ENCODE measurements at regions not wholly inside any gene's neighbourhood (a gene's known extent, or its start where the extent isn't known, plus 50 kb on each side); places are given as distances from the start of the nearest gene placed in this dataset.

DNA sequence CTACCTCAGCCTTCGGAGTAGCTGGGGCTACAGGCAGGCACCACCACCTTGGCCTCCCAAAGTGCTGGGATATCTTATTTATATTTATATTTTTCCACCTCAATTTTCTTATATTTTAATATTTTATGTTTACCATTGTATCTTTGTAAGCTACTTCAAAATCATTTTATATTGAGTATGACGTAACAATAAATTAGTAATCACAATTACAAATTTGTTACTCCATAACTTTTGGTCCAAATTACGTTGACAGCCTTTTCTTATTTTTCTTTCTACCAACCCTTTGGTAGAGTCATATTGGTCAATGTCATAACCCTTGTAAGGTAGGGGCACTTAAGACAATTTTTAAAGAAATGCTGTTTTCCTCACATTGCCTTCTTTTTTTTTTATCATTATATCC, 104.0 kb upstream of the H2AZ1 start:
- no peak overlapping the region for H3K4me3 ChIP-seq (ENCODE audit: low read depth, low read length)
- TF ChIP-seq, protein P1, sequence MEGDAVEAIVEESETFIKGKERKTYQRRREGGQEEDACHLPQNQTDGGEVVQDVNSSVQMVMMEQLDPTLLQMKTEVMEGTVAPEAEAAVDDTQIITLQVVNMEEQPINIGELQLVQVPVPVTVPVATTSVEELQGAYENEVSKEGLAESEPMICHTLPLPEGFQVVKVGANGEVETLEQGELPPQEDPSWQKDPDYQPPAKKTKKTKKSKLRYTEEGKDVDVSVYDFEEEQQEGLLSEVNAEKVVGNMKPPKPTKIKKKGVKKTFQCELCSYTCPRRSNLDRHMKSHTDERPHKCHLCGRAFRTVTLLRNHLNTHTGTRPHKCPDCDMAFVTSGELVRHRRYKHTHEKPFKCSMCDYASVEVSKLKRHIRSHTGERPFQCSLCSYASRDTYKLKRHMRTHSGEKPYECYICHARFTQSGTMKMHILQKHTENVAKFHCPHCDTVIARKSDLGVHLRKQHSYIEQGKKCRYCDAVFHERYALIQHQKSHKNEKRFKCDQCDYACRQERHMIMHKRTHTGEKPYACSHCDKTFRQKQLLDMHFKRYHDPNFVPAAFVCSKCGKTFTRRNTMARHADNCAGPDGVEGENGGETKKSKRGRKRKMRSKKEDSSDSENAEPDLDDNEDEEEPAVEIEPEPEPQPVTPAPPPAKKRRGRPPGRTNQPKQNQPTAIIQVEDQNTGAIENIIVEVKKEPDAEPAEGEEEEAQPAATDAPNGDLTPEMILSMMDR (IDR thresholded peaks at IDR 0.05; ENCODE audit: insufficient read depth, low read length), result no peak
- no peak for DNase-seq (ENCODE audit: low read depth)

DNA sequence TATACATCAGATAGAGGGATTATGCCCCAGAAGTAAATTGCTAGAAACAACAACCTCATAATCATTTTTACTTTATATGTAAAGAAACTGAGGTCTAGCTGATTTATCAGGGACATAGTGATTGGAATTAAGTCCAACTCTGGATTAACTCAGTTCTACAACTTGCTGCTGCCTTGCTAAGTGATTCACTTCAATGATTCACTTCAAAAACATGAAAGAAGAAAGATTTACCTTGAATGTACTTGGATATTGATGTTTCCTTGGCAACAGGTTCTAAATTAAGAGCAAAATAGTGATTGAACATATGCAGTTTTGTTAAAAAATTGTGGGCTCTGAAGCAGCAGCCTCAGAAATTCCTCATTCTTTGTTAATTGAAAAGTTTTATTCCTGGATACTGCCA, 99.8 kb upstream of the H2AZ1 start:
- TF ChIP-seq, protein P1 (IDR thresholded peaks at IDR 0.05; ENCODE audit: insufficient read depth, low read length), result no peak
- no peak for DNase-seq (ENCODE audit: low read depth)
- no peak overlapping the region for H3K4me3 ChIP-seq (ENCODE audit: low read depth, low read length)

DNA sequence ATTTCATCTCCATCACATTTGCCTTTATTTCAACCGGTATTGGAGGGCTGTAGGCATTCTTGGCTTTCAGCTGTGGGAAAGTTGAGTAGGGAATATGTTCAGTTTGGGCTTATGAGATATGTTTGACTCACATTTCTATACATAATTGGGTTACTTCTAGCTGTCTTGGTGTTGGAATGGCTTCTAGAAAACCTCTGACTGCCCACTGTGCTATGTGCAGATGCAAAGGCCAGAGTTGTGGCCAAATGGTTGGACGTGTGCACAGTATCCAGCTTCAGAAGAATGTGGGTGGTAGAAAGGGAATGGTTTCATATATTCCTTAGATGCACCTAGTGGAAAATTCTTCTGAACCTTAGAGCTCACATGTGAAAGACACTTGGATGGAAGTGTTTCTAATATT, 92.6 kb upstream of the H2AZ1 start:
- no peak overlapping the region for H3K4me3 ChIP-seq (ENCODE audit: low read depth, low read length)
- no peak for DNase-seq (ENCODE audit: low read depth)

DNA sequence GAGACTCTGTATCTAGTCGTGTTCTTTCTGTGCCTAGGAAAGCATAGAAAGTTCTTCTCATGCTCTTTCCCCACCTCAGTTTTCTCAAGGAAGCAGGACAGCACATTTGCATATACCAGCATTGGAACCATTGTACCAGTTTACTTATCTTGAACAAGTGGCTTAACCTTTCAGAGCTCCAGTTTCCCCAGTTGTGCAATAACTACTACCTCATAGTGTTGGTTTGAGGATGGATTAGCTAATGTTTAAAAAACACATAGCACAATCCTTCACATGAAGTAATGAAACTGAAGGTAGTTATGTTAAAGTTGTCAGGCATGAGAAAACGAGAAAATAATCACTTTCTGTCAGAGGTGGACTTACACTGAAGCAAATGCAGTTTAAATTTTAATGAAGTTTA, 92.2 kb upstream of the H2AZ1 start:
- no peak overlapping the region for H3K4me3 ChIP-seq (ENCODE audit: low read depth, low read length)
- TF ChIP-seq, protein P1 (IDR thresholded peaks at IDR 0.05; ENCODE audit: insufficient read depth, low read length), result no peak
- peak; percentile 20 for DNase-seq (ENCODE audit: low read depth)

More for the DNA sequence above, 92.6 kb upstream of the H2AZ1 start:
- TF ChIP-seq, protein P1 (IDR thresholded peaks at IDR 0.05; ENCODE audit: insufficient read depth, low read length), result no peak

DNA sequence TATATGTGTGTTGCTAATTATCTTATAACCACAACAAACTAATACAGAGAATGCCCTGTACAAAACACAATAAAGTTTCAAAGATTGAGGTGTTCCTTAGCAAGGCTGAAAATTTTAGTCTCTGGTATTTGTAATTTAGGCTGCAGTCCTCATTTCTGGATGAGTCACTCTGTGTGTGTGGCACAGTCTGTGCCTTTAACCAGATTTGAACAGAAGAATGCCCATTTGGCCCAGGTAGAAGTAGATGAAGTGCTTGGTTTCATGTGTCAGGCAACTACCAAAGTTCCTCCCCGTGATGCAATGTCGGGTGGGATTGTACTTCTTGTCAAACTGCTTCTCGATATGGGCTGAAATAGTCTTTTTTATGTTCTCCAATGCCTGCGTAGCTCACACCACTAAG, 91.6 kb upstream of the H2AZ1 start:
- TF ChIP-seq, protein P1 (IDR thresholded peaks at IDR 0.05; ENCODE audit: insufficient read depth, low read length), result no peak
- DNase-seq (ENCODE audit: low read depth), result no peak
- H3K4me3 ChIP-seq (ENCODE audit: low read depth, low read length), result no peak overlapping the region

DNA sequence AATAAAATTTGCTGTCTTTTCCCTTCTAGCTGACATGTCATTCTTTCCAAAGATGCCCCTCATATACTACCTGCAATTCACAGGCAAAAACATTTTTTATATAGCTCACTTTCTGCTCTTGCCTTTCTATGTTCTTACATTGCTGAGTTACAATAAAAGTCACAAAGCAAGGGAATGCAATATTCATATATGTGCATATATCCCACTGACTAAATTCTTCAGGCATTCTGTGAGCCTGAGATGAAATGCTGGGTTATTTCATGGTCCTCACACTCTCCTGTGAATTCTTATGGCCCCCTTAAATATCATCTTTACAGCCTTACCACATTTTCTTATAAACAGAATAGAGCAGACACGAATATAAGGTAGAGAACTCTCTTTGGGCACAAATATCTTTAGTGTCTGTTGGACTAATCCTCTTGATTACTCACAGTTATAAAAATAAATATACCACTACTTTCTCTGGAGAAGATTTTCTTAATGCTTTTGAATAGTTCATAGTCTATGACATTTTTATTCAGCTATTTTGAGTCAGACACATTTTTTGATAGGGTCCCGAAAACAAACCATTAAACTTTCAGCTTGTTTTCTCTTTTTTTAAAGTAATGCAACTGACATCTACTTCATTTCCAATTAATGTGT, 84.1 kb upstream of the H2AZ1 start:
- no peak overlapping the region for H3K4me3 ChIP-seq (ENCODE audit: low read depth, low read length)
- no peak for DNase-seq (ENCODE audit: low read depth)

More for the DNA sequence above, 84.1 kb upstream of the H2AZ1 start:
- TF ChIP-seq, protein P1 (IDR thresholded peaks at IDR 0.05; ENCODE audit: insufficient read depth, low read length), result no peak

Data from fibroblast of the aortic adventitia (primary cell).